Skin of body (tissue), 1 donor: ENCODE measurements at regions not wholly inside any gene's neighbourhood (a gene's known extent, or its start where the extent isn't known, plus 50 kb on each side); places are given as distances from the start of the nearest gene placed in this dataset.

Experiments
- DNase-seq: peaks from one replicate; lab custom pipeline; 2025; lab: John Stamatoyannopoulos, UW

DNA sequence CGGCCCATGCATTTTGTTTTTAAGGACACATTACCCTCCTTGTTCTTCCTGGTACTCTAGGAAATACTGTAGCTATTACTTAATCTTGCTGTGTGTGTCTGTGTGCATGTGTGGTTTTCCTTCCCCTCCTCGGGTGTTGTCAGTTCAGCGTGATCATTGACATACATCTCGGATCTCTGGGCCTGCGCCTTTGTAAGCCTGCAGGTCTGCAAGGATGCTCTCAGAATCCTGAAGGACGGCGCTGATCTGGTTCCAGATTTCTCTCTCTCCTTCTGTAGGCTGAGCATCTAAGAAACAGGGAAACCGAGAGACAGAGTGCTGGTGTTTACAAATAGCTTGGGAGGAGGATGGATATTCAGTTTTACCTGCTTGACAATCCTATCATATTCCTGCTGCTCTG lies 100.2 kb downstream of the CYRIA start:
- no peak for DNase-seq

- no peak for DNase-seq
Observed at GRCh38 chr2:16561676-16562075, 104.0 kb downstream of the CYRIA start.

- DNase-seq = no peak
Observed at GRCh38 chr2:16561251-16561650, 104.4 kb downstream of the CYRIA start.

- no peak for DNase-seq
Observed at GRCh38 chr2:16559278-16560067, 106.2 kb downstream of the CYRIA start.

GRCh38 chr2:16554060-16554583 lies 111.5 kb downstream of the CYRIA start:
- DNase-seq = no peak

DNA sequence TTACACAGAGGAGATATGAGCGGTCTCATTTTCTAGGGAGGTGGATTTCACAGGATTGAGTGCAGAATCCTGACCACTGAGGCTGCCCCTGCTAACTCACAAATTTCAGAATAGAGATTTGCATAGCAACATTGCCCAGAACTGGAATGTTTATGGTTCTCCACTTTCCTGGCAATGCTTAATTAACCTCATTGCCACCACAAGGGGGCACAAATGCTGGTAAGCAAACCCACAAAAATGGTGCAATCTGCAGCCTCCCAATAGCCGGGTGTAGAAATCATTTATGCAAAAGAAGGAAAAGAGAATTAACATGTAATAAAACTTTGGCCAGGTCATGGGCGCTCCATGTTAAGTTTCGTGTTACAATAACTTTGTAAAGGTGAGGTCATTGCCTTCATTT lies 112.4 kb downstream of the CYRIA start:
- DNase-seq = no peak

GRCh38 chr2:16552202-16552601 lies 113.4 kb downstream of the CYRIA start:
- DNase-seq = no peak

- no peak for DNase-seq
Observed at GRCh38 chr2:16548036-16548435, 117.6 kb downstream of the CYRIA start.

DNA sequence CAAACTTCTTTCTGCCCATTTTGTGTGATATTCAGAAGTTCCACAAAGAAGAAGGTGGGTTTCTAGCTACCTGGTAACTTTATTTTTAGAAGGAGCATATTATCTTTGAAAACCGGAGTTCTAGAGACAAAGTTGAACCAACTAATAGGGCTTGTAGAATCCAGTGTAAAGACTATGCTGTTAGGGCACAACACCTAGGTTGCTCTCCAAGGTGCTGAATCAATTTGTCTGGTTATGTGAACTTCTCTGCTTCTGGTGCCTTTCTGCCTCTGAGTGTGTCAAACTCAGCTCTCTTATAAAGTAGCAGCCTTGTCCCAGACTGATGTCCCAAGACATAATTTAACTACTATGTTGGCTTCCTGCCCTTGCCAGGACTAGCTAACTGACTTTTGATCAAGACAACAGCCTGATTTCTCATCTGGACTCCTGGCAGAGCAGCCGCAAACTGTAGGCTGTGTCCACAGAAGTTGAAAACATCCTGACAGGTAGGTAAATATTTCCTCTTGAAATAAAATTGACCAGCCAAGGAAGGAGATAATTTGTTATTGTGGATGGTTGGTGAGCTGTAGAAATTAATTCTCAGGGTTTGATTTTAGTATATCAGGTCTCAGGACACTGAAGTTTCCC lies 119.4 kb downstream of the CYRIA start:
- DNase-seq = no peak

GRCh38 chr2:16538707-16539106 lies 126.9 kb downstream of the CYRIA start:
- no peak for DNase-seq

- no peak for DNase-seq
Observed at GRCh38 chr2:16537347-16537746, 128.3 kb downstream of the CYRIA start.

DNA sequence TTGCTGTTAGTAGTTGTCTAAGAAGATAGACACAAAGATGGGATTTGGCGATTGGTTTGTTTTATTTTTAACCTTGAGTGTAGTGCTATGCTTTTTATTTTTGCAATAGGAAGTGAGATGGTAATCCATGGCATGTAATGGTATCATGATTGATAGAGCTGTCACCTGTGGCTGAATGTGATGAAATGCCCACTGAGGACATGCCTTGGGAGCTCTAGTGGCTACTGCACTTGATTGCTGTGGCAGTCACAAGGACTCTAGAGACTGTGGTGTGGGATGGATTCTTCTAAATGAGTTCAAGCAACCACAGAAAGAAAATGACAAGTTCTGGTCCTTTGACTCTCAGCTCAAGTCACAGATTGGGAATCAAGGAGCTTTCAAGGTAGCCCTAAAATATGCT lies 139.4 kb downstream of the CYRIA start:
- no peak for DNase-seq

DNA sequence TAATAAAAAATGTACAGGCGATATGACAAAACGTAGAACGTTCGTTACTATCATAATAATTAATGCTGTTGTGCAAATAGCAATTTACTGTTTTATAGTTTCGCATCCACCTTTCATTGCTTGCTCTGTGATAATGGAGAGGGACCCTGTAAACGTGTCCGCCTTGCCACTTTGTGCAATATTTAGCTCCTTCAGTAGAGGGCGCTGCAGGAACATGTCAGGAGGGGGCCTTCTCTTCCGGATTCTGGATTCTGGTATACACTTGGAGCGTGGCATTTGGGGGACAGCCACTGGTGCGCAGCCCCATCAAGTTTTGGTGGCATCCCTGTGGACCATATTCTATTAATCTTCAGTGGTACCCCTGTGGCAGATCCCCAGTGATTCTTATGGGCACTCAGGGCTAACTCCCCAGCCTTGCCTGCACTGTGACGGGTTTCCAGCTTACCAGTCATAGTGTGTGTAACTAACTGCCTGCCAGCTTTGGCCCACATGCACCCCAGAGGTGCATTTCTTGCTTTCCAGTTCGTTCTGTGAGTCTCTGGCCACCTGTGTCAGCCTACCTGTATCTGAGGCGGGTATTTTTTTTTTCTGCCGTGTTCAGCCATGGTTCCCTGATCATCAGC lies 140.3 kb downstream of the CYRIA start:
- no peak for DNase-seq

DNA sequence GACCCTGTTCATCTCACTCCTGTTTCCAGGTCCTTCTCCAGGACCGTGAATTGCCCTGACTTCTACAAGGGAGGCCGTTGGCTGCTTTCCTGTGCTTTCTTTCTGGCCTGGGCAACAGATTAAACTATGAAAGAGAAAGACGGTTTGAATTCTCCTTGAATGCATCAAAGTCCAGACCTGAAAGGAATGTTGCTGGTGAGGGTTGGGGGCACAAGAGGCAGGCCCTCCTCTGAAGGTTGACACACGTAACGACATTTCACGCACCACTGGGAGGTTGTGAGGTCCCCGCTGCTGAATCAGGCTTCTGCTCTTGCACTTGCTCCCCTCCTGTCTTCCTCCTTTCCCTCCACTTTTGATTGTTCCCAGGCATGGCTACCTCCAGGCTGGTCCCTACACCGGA lies 141.9 kb downstream of the CYRIA start:
- no peak for DNase-seq

GRCh38 chr2:16522031-16522831 lies 143.4 kb downstream of the CYRIA start:
- peak; percentile 70 for DNase-seq

- DNase-seq = no peak
Observed at GRCh38 chr2:16520891-16521290, 144.7 kb downstream of the CYRIA start.

- DNase-seq = no peak
Observed at GRCh38 chr2:16515696-16516095, 149.9 kb downstream of the CYRIA start.

GRCh38 chr2:16513626-16514025 lies 152.0 kb downstream of the CYRIA start:
- no peak for DNase-seq

DNA sequence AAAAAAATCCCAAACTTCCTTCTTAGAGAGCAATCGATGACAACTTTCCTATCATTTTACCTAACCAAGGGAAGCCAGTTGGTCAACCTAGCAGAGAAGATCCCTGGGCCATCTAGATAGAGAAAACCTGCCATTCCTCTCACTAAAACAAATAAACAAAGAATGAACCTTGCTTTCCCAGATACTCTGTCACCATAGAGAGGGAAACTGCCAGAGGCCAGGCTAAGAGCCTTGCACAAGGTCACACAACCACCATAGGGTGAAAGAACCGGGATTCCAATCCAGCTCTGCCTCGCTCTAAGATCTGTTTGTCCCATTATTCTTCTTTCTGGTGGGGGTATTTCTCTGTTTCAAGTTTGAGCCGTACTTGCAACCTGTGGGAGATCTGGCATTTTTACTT lies 154.6 kb downstream of the CYRIA start:
- no peak for DNase-seq

DNA sequence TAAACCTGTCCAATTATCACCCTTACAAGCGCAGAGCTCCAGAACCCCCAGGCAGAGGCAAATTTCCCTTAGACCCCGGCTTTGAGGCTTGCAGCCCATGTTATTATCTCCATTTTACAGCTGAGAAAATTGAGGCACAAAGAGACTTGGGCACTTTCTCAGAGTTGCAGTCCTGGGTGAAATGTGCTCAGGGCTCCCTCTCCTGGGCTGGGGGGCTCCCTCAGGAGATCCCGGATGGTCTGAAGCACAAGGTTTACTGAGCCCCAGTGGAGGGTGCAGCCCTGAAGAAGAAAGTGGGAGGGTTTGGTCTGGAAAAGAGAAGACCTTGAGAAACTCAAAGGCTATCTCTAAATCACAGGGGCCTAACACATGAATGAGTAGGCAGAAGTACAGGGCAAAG lies 156.6 kb downstream of the CYRIA start:
- no peak for DNase-seq

- no peak for DNase-seq
Observed at GRCh38 chr2:16508490-16508851, 157.2 kb downstream of the CYRIA start.
